Right lobe of liver (tissue), 4 donors: ENCODE measurements at regions not wholly inside any gene's neighbourhood (a gene's known extent, or its start where the extent isn't known, plus 50 kb on each side); places are given as distances from the start of the nearest gene placed in this dataset.

Experiments
- POLR2A ChIP-seq: fragments of 450-650 bp; IDR thresholded peaks from one replicate; pipeline ENCODE4 v1.6.1; 2017; ENCODE audit warnings: antibody characterized with exemption, mild to moderate bottlenecking
- TF ChIP-seq, protein P1 (sequence below), 4 donors: fragments of 200-600 bp in 3 of 4; fragments of 450-650 bp in 1 of 4; IDR thresholded peaks; one replicate each; pipeline versions ENCODE4 v1.5.1 to v1.8.0; 2016 to 2022; ENCODE audit warnings: antibody characterized with exemption in 4 of 4, mild to moderate bottlenecking in 2 of 4
- donor health status: DM: no; HTN: no; CAD: no.
- donor health status: DM: no; HTN: no; CAD: no.
- donor health status: DM: no; HTN: yes; CAD: no.

DNA sequence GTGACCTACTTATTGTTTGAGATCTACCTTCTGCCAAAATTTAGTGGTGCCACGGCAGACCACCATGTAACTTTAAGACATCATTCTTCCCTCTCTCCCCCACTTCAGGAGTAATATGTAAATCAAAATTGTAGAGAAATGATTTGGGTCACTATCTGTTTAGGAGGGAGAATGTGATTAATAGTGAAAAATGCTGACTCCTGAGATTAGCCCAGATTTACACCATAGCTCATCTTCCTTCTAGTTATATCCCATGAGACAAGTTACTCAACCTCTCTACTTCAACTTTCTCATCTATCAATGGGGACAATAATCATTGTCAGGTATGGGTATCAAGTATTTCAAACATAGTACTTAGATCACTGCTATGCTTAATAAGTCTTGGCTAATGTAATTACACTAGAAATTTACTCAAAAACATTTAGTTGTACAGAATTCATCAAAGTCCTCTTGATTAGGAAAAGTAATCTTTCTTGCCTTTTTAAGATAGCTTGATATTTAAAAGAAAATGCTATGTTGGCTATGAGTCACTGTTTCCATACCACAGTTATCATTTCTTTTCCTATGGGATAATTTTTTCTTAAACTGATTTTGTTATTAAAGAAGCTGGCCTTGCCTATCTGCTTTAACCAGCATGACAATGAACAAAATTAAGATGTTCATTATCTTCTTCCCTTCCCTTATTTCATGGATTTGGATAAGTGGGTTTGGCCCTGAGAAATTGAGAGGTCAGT is 1038.9 kb upstream of the ZEB2 start:
- TF ChIP-seq, protein P1, sequence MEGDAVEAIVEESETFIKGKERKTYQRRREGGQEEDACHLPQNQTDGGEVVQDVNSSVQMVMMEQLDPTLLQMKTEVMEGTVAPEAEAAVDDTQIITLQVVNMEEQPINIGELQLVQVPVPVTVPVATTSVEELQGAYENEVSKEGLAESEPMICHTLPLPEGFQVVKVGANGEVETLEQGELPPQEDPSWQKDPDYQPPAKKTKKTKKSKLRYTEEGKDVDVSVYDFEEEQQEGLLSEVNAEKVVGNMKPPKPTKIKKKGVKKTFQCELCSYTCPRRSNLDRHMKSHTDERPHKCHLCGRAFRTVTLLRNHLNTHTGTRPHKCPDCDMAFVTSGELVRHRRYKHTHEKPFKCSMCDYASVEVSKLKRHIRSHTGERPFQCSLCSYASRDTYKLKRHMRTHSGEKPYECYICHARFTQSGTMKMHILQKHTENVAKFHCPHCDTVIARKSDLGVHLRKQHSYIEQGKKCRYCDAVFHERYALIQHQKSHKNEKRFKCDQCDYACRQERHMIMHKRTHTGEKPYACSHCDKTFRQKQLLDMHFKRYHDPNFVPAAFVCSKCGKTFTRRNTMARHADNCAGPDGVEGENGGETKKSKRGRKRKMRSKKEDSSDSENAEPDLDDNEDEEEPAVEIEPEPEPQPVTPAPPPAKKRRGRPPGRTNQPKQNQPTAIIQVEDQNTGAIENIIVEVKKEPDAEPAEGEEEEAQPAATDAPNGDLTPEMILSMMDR (IDR thresholded peaks at IDR 0.05): no peak
- TF ChIP-seq POLR2A: no peak
